Glomerular visceral epithelial cell (primary cell): ENCODE measurements at regions not wholly inside any gene's neighbourhood (a gene's known extent, or its start where the extent isn't known, plus 50 kb on each side); places are given as distances from the start of the nearest gene placed in this dataset.
A peak's percentile ranks its signal among the peaks of the same experiment; 100 is the strongest.

Experiments used
- DNase-seq: peaks from one replicate; pipeline ENCODE4 v3.0.0-alpha.2; 2016; ENCODE audit errors: extremely low spot score

DNA sequence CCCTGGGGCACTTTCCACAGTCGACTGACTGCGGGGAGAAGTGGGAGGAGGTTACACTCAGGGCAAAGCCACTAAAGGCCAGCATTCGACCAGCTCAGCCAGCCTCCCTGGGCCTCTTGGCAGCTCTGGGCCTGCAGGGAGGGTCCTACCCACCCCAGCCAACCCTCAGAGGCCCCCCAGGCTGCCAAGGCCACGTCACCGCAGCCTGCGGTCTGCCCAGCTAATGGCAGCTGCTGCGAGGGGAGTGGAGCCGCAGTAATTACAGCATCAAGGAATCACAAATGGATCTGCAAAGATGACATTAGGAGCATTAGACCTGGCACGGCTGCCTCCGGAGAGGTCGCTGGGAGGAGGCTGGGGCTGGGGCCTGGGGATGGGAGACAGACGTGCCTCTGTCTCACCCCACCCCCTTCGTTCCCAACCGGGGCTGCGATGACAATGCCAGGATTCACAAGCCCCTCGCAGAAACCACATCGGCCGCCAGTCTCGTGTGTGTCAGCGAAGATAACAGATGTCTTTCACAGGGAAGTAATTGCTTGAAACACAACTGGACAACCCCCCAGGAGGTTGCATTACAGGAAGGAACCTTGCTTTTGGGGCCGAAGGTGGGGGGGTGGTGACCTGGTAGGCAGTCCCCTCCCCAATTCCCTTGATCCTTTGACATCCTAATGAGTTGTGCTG, 367.6 kb downstream of the BCOR start:
- DNase-seq = peak; percentile 87

DNA sequence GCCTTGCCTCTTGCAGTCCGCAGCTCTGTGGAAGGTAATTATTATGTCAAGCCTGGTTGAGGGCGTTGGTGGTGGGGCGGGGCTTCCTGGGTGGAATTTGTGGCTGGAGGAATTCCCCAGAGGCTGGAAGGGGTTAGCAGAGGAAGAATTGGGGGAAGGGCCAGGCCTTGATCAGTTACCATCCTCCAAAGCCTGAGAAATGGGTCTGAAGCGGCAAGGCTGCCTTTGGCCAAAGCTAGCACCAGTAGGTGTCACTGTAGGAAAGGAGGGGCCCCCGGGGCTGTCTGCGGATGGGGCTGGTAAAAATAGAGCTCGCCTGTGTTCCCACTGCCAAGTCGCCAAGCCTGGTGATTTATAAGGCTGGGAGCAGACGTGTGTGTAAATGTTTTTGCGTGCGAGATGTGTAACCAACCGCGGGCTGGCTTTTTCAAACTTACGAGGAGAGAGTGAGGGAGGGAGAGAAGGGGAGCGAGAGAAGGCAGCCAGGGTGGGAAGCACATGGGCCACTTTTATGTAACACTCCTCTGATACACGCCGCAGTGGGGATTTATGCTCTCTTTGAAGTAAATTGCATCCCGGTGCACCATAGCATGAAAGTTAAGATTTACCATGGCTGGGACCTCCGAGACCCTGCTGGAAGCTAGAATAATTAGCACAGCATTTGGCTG, 367.0 kb downstream of the BCOR start:
- peak; percentile 79 for DNase-seq

DNA sequence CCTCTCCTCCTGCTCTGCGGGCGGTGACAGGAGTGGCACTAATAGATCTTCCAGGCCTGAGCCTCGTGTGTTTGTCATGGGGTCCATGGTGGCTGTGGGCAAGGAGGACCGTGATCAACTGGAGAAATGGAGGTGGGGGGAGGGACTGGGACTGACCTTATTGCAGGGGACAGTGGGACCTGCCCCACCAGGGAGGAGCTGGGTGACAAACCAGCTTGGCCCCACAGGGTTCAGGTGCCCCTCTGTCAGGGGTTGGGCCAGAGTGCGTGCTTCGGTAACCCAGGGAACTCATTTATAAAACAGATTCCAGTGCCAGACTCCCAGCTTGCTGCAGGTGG, 366.5 kb downstream of the BCOR start:
- DNase-seq = no peak

DNA sequence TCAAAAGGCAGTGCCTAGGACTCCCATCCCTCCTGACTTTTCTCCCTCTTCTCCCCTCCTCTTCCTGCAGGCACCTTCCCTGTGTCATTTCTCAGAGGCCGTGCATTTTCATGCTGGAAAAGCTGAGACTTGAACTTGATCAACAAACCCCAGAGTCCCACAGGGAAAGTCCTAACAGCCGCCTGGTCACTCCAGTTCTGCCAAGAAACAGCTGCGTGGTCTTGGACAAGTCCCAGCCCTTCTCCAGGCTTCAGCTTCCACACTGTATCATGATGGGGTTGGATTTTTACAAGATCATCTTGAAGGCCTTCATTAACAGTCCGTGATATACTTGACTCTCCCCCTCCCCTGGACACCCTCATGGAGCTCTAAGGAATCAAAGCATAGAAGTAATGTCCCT, 366.0 kb downstream of the BCOR start:
- DNase-seq = no peak

DNA sequence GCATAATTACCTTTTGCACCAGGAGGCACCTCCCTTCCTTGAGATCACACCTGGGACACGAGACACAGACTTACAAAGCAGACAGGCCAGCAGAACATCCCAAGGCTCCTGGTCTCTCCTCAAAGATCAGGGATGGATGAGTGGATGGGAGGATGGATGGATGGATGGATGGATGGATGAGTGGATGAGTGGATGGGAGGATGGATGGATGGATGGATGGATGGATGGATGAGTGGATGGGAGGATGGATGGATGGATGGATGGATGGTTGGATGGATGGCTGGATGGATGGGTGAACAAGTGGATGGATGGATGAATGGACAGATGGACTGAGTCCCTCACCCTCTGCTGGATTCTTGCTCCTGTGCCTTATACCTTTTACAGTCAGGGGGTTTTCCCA, 364.0 kb downstream of the BCOR start:
- DNase-seq = no peak

DNA sequence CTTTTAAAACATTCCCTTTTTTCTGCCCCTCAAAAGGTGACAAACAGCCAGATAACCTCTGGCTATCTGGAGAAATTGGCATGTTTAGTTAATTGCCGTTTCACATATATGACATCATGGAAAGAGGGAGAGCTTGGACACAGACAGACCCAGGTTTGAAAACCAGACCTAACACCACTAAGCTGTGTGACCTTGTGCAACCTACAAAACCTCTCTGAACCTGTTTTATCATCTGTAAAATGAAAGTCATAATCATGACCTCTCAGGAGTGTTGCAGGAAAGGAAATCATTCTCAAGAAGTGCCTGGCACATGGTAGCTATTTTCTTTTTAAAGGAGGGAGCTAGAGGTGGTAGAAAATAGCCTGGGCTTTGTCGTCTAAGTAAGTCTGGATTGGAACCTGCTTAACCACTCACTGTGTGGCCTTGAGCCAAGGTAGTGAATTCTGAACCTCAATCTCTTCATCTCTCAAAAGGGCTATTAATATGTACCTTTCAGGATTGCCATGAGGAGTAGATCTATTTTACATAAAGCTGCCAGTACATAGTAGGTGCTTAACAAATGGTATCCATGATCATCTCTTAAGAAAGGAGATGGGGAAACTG, 363.5 kb downstream of the BCOR start:
- DNase-seq = no peak

DNA sequence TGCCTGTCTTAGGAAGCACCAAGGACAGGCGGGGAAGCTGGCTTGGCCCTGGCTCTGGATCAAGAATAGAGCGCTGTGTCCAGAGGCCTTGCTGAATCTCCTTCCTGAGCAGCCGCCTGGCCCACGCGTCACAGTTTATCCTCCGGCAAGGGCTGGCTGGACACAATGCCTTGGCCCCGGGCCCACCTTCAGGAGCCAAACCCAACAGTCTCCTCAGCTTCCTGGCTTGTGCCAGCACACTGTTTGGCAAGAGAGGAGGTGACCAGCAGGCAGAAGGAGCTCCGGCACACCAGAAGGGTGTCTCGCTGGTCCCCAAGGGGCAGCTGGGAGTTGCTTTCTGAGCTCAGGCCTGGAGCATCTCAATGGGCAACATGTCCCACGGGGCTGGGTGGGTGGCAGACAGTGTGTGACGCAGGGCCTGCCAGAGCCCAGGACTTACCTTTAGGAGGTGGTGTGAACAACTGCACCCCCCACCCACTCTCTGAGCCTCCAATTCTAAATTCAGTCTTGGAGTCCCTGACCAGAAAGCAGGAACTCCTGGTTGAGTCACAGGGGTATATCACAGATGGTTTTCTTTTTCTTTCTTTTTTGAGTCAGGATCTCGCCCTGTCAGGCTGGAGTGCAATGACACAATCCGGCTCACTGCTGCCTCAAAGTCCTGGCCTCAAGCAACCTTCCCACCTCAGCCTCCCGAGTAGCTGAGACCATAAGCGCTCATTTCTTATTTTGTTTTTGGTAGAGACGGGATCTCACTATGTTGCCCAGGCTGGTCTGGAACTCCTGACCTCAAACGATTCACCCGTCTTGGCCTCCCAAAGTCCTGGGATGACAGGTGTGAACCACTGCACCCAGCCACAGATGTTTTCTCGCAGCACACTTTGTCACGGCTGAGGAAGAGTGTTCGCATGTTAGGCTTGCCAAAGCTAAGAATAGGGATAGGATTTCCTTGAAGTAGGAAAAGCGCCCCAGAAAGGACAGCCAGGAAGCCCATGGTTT, 361.2 kb downstream of the BCOR start:
- peak; percentile 49 for DNase-seq

DNA sequence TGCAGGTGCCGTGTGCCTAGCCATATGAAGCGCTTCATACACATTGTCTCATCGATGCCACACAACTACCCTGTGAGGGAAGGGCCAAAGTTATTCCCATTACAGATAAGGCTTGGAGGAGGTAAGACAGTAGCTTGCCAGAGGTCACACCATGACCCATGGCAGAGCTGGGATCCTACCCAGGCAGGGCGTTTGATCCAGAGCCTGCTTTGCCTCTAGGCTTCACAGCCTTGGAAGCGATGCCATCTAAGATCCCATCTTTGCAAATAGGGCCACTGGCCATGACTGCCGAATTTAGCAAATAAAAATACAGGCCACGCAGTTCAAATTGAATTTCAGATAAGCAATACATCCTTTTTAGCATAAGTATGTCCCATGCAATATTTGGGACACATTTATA, 358.2 kb downstream of the BCOR start:
- no peak for DNase-seq

DNA sequence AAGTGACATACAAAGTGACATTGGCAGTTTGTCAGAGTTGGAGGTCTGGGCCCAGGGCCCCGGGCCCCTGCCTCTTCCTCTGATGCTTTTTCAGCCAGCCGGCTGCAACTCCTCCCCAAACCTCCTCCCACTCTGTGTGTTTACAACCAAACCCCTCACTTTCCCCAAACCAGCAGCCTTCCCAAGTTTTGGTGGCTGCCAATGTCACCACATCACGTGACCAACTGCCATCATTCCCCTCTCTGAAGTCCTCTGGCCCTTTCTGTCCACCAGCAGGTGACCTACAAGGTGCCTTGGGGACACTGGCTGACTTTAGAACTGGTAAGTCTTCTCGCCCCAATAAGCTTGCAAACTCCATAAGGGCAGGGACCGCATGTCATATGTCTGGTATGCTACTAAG, 357.7 kb downstream of the BCOR start:
- DNase-seq = no peak

DNA sequence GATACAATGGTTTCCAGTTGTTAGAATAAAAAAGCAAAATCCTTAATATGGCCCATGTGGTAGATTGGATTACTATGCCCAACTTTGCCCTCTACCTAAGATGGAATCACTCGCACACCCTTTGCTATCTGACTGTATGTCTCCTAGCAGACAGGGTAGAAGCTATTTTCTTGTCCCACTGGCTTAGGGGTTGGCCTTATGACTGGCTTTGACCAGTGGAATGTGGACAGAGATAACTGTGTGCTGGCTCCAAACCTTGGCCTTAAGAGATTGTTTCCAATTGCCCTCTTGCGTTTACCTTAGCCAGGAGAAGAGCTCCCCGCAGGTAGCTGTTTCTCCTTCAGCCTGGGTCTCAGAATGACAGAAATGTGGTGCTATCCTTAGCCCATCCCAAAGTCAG, 355.9 kb downstream of the BCOR start:
- DNase-seq = no peak

DNA sequence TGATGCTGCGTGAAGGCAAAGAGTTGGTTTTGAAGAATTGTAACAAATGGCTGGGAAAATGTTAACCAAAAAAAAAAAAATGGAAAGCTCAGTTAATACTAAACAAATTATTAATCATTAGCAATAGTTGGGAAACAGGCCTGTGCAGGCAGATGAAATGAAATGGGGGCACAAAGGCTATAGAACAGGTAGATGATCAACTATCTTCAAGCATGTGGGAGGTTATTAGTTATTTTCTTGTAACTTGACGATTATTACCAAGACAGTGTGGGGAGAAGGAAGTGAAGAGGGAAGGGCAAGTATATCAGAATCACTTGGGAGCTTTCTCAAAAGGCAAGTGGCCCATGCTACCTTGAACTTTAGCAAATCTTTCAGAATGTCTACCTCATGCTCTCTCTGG, 351.9 kb downstream of the BCOR start:
- no peak for DNase-seq

DNA sequence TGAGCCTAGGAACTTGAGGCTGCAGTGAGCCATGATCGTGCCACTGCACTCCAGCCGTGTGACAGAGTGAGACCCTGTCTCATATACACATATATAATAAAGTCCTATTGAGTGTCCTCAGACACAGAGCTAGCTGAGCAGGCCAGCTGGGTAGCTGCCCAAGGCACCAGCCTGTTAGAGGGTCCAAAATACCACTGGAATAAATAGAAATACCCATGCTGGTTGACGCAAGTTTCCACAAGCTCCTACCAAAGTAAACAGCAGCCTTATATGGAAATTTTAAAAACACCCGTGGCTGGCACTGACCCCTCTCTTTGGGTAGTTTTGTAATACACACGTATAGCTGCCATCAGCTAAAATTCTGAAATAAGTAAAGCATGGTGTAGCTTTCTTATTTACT, 348.6 kb downstream of the BCOR start:
- DNase-seq = no peak

DNA sequence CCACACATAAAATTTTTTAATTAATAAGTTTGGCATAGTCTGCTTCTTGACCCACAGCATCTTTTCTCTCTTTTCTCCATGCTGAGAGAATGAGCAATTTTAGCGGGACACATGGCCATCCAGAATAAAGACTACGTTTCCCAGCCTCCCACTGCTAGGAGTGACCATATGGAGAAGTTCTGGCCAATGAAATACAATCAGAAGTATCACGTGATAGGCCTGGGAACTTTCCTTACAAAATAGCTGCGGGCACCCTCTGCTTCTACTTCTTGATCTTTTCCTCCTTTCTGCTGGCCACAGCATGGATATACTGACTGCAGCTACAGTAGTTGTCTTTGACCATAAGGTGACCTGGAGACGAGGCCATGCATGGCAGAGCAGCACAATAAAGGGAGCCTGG, 348.0 kb downstream of the BCOR start:
- DNase-seq = no peak

DNA sequence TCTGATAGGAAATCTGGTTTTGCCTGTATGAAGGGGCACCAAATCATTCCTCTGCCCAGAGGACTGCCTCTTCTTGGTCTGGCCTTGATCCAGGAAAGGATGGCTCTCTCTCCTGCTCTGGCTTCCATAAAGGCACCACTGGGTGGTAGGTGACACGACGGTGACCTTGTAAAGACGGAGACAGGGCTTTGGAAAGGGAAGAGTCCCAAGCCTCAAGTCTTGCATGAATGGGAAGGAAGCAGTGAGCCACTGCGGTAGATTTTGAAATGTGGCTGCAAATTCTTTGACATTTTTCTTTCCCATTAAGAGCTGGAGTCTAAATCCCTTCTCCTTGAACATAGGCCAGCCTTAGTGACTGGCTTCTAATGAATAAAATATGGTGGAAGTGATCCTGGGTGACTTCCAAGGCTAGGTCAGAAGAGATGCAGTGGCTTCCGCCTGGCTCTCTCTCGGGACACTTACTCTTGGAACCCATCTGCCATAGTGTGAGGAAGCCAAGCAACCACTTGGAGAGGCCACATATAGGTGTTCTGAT, 347.4 kb downstream of the BCOR start:
- no peak for DNase-seq

DNA sequence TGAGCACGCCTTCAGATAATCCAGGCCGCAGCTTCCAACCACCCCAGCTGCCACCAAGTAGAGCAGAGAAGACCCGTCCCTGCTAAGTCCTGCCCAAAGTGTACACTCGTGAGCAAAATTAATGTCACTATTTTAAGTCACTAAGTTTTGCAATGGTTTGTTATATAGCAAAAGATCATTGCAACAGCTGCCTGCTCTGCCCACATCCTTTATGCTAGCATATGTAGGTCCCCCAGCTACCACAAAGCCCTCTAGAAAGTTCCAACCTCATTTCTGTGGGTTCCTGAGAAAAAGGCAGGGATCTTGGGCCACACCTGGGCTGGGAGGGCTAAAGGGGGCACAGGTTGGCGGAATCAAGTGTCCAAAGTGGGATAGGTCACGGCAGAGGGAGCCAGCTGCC, 346.9 kb downstream of the BCOR start:
- no peak for DNase-seq

DNA sequence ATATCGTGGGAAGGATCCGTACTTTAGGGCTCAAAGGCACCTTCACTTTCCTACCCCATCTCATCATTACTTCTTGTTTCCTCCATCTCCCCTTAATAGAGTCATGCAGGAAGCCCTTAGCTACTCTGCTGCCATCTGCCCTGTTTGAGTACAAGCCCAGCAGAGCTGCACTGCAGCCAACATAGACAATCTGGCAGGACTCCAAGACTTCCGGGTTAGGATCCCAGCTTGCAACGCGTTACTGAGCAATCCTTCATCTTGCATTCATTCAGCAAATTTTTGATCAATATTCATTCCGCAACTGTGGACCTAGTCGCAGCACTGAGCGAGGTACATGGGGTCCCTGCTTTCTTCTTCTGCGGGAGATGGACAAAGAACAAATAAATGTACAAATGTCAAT, 344.9 kb downstream of the BCOR start:
- DNase-seq = no peak

DNA sequence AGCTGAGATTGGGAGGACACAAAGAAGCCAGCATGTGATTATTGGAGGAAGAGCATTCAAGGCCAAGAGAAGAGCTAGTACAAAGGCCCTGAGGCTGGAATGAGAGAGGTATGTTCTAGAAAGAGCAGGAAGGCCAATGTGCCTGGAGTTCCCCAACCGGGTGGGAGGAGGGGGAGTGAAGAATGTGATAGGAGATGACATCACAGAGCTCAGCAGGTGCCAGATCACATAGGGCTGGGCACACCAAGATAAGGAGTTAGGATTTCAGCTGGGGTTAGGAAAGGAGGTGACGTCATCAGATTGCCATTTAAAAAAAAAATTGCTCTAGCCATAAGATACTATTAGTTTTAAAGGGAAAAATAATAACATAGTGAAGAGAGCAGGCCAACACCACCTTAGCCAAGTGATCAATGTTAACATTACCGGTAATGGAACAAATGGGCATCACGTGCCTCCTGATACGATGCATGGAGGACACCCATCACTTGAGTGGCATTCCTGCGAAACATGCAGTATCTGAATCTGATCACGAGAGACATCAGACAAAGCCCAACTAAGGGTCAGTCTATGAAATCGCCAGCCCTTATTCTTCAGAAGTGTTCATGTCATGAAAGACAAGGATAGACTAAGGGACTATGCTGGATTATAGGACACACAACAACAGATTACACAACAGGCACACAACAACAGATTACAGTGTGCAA, 344.3 kb downstream of the BCOR start:
- DNase-seq = peak; percentile 55

DNA sequence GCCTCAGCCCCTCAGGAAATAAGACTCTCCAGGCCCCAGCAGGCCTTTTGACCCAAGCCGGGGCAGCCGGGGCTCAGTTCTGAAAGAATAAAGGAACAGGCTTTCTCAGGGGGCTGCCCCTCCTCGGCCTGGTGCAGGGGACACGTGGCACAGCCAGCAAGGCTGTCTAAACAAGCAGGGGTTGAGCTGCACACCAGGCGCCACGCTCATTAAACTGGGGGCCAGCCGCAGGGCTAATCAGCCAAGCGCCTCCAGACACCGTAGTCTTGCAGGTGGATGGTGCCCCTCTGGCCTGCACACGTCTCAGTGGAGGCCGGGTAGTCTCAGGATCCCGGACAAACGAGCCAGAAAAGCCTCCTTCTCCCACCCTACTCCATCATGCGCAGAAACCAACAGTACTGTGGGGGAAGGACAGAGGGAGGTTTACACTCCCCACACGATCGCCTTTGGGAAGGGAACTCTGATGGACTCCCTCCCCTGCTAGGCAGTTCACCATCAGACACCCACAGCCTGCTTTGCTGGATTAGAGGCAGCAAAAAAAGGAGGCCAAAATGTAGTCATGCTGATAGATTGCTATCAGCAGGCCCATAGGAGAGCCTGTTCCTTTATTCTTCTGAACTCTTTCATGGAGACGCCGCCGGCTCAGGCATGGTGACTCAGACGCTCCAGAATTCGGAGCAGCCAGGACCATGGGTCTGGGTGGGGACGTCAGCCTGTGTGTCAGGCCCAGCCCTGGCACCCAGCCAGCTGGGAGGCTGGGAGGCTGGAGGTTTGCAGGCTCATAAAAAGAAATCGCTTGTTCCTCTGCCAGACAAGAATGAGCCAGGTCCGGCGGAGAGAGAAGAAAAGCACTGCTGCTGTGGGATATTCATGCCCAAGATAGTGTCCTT, 342.4 kb downstream of the BCOR start:
- peak; percentile 92 for DNase-seq

DNA sequence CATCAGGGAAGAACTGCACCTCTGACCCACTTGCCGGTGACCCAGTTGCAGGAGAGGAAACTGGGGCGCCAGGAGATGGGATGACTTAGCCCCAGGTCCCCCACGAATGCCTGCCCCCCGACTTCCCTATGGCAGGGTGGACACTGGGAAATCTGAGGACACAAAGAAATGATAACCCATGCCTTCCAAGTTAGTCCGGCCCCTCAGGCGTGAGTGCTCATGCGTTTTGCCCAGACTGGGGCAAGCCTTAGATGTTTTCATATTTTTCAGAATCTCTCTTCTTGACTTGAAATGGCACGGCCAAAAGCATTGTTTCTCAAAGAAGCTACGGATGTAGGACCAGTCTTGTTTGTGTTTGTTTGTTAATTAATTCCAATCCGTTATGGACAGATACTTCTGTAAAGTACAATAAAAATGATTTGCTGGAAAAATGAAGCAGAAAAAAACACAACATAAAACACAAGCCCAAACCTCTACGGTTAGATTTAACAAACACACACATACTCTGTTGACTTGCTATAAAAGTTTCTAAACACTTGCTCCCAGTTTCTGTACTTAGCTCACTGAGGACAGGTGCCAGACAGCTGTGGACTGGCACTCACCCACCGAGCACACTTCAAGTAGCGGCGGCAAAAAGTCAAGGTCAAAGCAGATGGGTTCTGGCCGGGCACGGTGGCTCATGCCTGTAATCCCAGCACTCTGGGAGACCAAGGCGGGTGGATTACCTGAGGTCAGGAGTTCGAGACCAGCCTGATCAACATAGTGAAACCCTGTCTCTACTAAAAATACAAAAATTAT, 341.5 kb downstream of the BCOR start:
- no peak for DNase-seq

DNA sequence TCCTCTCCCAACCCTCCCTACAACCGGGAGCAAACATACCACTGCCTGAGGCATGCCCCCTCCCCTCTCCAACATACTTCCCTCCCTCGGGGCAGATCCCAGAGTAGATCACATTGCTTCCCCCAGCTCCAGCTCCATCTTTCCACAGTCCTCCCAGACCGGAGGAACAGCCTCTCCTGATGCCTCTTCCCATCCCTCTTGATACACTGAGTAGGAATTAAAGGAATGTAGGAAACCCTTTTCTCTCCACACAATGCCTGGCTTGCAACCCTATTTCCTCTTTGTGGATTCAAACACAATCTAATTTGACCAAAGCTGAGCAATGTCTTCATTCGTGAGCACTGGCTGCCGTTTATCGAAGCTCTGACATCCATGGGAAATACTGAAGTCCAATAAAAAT, 339.8 kb downstream of the BCOR start:
- DNase-seq = no peak
